HepG2 (cell line): ENCODE measurements at regions not wholly inside any gene's neighbourhood (a gene's known extent, or its start where the extent isn't known, plus 50 kb on each side); places are given as distances from the start of the nearest gene placed in this dataset.
A peak's percentile ranks its signal among the peaks of the same experiment; 100 is the strongest.

Source experiments
- CREB1 ChIP-seq, 2 experiments: fragments of 450-650 bp in 1 of 2; IDR thresholded peaks; 2 replicates each; pipeline ENCODE4 v1.6.1; 2016 to 2017; ENCODE audit warnings: control low read depth in 1 of 2, mild to moderate bottlenecking in 1 of 2, missing compliant biosample characterization in 1 of 2, missing genetic modification characterization in 1 of 2
- ESRRA ChIP-seq: sonication (generic); formaldehyde crosslinking; IDR thresholded peaks from 2 replicates; pipeline ENCODE4 v1.5.1; 2020; ENCODE audit warnings: mild to moderate bottlenecking, low read depth, missing genetic modification reagents
- KDM2A ChIP-seq: sonication (generic); formaldehyde crosslinking; IDR thresholded peaks from 2 replicates; pipeline ENCODE4 v1.4.0; 2020; ENCODE audit warnings: low read depth, missing genetic modification reagents, borderline replicate concordance
- KDM5A ChIP-seq: fragments of 200-600 bp; sonication (generic); IDR thresholded peaks from 2 replicates; pipeline ENCODE4 v1.7.0; 2018; ENCODE audit warnings: antibody characterized with exemption, mild to moderate bottlenecking, low read length, borderline replicate concordance
- NFATC3 ChIP-seq: sonication (generic); formaldehyde crosslinking; IDR thresholded peaks from 2 replicates; pipeline ENCODE4 v1.5.1; 2020; ENCODE audit warnings: mild to moderate bottlenecking, missing genetic modification reagents
- RARA ChIP-seq: IDR thresholded peaks from 2 replicates; pipeline ENCODE4 v1.6.1; 2016; ENCODE audit warnings: missing genetic modification reagents, missing compliant biosample characterization
- RCOR2 ChIP-seq: IDR thresholded peaks from 2 replicates; pipeline ENCODE4 v1.6.1; 2016; ENCODE audit warnings: missing biosample characterization, missing genetic modification reagents
- SP2 ChIP-seq: sonication (generic); formaldehyde crosslinking; IDR thresholded peaks from 2 replicates; pipeline ENCODE4 v1.5.1; 2020; ENCODE audit warnings: mild to moderate bottlenecking, missing genetic modification reagents
- ZFP41 ChIP-seq: sonication (generic); formaldehyde crosslinking; IDR thresholded peaks from 2 replicates; pipeline ENCODE4 v1.4.0; 2020; ENCODE audit warnings: mild to moderate bottlenecking, missing genetic modification reagents, borderline replicate concordance
- ZNF644 ChIP-seq: IDR thresholded peaks from 2 replicates; pipeline ENCODE4 v1.6.1; 2016; ENCODE audit warnings: low read depth
- ZNF703 ChIP-seq: sonication (generic); formaldehyde crosslinking; IDR thresholded peaks from 2 replicates; pipeline ENCODE4 v1.5.1; 2020; ENCODE audit warnings: missing genetic modification reagents, mild to moderate bottlenecking, moderate library complexity, borderline replicate concordance
- ZNF713 ChIP-seq: sonication (generic); formaldehyde crosslinking; IDR thresholded peaks from 2 replicates; pipeline ENCODE4 v1.4.0; 2020; ENCODE audit warnings: mild to moderate bottlenecking, missing genetic modification reagents
- ZNF766 ChIP-seq: sonication (generic); formaldehyde crosslinking; IDR thresholded peaks from 2 replicates; pipeline ENCODE4 v1.5.0; 2020; ENCODE audit warnings: missing genetic modification reagents, borderline replicate concordance
- TF ChIP-seq, protein P1 (sequence below): sonication (generic); formaldehyde crosslinking; conservative IDR thresholded peaks from 2 replicates; pipeline ENCODE4 v1.5.0; 2020; ENCODE audit warnings: missing genetic modification reagents
- TF ChIP-seq, protein P2 (sequence below): sonication (generic); formaldehyde crosslinking; IDR thresholded peaks from 2 replicates; pipeline ENCODE4 v1.5.0; 2020; ENCODE audit warnings: missing genetic modification reagents
- TF ChIP-seq, protein P3 (sequence below): fragments of 450-650 bp; IDR thresholded peaks from 2 replicates; pipeline ENCODE4 v1.6.1; 2017; ENCODE audit warnings: mild to moderate bottlenecking
- TF ChIP-seq, protein P4 (sequence below): sonication (generic); formaldehyde crosslinking; IDR thresholded peaks from 2 replicates; pipeline ENCODE4 v1.5.0; 2020; ENCODE audit warnings: mild to moderate bottlenecking, missing genetic modification reagents
- TF ChIP-seq, protein P5 (sequence below): fragments of 450-650 bp; IDR thresholded peaks from 2 replicates; pipeline ENCODE4 v1.6.1; 2016

DNA sequence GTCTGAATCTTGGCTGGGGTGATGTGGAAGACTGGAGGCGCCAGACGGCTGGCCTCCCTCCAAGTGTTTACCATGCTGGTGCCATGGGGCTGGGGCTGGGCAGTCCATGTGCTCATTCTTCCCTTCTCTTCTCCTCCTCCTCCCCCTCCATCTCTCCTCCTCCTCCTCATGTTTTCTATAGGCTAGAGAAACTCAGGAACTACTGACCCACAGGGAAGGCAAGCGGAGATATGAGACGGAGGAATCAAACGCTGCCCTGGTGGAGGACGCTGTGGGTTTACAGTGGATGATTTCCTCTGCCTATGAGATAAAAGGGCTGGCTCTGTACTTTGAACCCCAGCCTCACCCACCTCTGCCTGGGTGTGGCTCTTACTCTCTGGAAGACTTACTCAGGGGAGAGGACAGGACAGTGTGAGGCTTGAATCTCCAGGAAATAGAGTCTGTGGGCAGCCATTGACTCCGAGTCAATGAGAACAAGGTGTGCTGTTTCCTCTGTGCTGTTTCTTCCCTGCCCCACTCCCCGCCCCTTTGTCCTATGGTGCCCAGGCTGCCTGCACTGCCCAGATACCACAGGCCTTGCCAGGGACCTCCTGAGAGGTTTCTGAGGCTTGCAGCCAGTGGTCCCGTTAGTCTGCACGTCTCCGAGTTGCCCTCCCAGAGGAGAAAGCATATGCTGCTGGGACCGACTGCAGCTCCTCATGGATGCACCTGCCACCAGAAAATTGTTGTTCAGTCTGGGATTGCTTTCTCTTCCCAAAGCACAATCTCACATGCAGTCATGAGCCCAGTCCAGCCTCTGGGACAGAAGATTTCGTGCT, 132.6 kb upstream of the ARHGAP5 start (continued):
- TF ChIP-seq KDM5A (no peak), RCOR2 (peak; percentile 59; the same call in 1 of the 2 replicates), ZNF644 (CRISPR knock-in tag) (peak; percentile 90), ZNF766 (CRISPR knock-in tag) (peak; percentile 76; the same call in 1 of the 2 replicates), RARA (CRISPR knock-in tag) (peak; percentile 78), NFATC3 (CRISPR knock-in tag) (no peak), ZNF713 (CRISPR knock-in tag) (no peak), ESRRA (no peak), ZFP41 (no peak), KDM2A (CRISPR knock-in tag) (peak; percentile 52; the same call in 1 of the 2 replicates), CREB1 (IDR thresholded peaks at IDR 0.05) (no peak), CREB1 (CRISPR knock-in tag; IDR thresholded peaks at IDR 0.05) (no peak), SP2 (no peak), ZNF703 (CRISPR knock-in tag) (no peak)
- TF ChIP-seq, protein P1, sequence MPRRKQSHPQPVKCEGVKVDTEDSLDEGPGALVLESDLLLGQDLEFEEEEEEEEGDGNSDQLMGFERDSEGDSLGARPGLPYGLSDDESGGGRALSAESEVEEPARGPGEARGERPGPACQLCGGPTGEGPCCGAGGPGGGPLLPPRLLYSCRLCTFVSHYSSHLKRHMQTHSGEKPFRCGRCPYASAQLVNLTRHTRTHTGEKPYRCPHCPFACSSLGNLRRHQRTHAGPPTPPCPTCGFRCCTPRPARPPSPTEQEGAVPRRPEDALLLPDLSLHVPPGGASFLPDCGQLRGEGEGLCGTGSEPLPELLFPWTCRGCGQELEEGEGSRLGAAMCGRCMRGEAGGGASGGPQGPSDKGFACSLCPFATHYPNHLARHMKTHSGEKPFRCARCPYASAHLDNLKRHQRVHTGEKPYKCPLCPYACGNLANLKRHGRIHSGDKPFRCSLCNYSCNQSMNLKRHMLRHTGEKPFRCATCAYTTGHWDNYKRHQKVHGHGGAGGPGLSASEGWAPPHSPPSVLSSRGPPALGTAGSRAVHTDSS (CRISPR knock-in tag) = no peak
- TF ChIP-seq, protein P2, sequence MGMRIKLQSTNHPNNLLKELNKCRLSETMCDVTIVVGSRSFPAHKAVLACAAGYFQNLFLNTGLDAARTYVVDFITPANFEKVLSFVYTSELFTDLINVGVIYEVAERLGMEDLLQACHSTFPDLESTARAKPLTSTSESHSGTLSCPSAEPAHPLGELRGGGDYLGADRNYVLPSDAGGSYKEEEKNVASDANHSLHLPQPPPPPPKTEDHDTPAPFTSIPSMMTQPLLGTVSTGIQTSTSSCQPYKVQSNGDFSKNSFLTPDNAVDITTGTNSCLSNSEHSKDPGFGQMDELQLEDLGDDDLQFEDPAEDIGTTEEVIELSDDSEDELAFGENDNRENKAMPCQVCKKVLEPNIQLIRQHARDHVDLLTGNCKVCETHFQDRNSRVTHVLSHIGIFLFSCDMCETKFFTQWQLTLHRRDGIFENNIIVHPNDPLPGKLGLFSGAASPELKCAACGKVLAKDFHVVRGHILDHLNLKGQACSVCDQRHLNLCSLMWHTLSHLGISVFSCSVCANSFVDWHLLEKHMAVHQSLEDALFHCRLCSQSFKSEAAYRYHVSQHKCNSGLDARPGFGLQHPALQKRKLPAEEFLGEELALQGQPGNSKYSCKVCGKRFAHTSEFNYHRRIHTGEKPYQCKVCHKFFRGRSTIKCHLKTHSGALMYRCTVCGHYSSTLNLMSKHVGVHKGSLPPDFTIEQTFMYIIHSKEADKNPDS (CRISPR knock-in tag) = no peak
- TF ChIP-seq, protein P3, sequence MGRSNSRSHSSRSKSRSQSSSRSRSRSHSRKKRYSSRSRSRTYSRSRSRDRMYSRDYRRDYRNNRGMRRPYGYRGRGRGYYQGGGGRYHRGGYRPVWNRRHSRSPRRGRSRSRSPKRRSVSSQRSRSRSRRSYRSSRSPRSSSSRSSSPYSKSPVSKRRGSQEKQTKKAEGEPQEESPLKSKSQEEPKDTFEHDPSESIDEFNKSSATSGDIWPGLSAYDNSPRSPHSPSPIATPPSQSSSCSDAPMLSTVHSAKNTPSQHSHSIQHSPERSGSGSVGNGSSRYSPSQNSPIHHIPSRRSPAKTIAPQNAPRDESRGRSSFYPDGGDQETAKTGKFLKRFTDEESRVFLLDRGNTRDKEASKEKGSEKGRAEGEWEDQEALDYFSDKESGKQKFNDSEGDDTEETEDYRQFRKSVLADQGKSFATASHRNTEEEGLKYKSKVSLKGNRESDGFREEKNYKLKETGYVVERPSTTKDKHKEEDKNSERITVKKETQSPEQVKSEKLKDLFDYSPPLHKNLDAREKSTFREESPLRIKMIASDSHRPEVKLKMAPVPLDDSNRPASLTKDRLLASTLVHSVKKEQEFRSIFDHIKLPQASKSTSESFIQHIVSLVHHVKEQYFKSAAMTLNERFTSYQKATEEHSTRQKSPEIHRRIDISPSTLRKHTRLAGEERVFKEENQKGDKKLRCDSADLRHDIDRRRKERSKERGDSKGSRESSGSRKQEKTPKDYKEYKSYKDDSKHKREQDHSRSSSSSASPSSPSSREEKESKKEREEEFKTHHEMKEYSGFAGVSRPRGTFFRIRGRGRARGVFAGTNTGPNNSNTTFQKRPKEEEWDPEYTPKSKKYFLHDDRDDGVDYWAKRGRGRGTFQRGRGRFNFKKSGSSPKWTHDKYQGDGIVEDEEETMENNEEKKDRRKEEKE = no peak
- TF ChIP-seq, protein P4, sequence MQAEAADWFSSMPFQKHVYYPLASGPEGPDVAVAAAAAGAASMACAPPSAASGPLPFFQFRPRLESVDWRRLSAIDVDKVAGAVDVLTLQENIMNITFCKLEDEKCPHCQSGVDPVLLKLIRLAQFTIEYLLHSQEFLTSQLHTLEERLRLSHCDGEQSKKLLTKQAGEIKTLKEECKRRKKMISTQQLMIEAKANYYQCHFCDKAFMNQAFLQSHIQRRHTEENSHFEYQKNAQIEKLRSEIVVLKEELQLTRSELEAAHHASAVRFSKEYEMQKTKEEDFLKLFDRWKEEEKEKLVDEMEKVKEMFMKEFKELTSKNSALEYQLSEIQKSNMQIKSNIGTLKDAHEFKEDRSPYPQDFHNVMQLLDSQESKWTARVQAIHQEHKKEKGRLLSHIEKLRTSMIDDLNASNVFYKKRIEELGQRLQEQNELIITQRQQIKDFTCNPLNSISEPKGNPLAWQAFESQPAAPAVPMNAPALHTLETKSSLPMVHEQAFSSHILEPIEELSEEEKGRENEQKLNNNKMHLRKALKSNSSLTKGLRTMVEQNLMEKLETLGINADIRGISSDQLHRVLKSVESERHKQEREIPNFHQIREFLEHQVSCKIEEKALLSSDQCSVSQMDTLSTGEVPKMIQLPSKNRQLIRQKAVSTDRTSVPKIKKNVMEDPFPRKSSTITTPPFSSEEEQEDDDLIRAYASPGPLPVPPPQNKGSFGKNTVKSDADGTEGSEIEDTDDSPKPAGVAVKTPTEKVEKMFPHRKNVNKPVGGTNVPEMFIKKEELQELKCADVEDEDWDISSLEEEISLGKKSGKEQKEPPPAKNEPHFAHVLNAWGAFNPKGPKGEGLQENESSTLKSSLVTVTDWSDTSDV (CRISPR knock-in tag) = 0 out of 2 replicates have a peak, but pooled peaks have one; percentile 68
- TF ChIP-seq, protein P5, sequence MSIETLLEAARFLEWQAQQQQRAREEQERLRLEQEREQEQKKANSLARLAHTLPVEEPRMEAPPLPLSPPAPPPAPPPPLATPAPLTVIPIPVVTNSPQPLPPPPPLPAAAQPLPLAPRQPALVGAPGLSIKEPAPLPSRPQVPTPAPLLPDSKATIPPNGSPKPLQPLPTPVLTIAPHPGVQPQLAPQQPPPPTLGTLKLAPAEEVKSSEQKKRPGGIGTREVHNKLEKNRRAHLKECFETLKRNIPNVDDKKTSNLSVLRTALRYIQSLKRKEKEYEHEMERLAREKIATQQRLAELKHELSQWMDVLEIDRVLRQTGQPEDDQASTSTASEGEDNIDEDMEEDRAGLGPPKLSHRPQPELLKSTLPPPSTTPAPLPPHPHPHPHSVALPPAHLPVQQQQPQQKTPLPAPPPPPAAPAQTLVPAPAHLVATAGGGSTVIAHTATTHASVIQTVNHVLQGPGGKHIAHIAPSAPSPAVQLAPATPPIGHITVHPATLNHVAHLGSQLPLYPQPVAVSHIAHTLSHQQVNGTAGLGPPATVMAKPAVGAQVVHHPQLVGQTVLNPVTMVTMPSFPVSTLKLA = no peak
